ENCODE measurements at regions not wholly inside any gene's neighbourhood (a gene's known extent, or its start where the extent isn't known, plus 50 kb on each side); places are given as distances from the start of the nearest gene placed in this dataset.

GRCh38 chr16:14334366-14335080, 263.4 kb downstream of the MRTFB start:
- no peak for DNase-seq

- DNase-seq: no peak
These were observed 262.2 kb downstream of the MRTFB start for GRCh38 chr16:14333361-14333760.

- DNase-seq: no peak
These were observed 259.9 kb downstream of the MRTFB start for GRCh38 chr16:14331020-14331419.

DNA sequence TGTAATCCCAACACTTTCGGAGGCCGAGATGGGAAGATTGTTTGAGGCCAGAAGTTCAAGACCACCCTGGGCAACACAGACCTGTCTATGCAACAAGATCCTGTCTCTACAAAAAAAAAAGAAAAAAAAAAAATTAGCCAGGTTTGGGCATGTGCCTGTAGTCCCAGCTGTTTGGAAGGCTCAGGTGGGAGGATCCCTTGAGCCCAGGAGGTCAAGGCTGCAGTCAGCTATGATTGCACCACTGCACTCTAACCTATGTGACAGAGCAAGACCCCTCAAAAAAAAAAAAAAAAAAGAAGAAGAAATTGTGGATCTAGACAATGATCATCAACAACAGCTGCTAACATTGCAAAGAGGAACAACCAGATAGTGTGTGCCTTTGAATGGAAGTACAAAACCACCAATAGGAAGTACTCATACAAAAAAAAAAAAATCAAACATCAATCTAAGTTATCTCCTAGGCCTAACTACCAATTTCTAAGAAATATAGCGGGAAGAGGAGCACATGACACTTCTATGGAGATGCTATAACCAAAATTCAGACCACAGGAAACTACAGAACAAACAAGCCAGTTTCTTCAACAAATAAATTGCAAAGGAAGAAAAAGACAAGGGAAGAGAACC, 258.7 kb downstream of the MRTFB start:
- no peak for DNase-seq

DNA sequence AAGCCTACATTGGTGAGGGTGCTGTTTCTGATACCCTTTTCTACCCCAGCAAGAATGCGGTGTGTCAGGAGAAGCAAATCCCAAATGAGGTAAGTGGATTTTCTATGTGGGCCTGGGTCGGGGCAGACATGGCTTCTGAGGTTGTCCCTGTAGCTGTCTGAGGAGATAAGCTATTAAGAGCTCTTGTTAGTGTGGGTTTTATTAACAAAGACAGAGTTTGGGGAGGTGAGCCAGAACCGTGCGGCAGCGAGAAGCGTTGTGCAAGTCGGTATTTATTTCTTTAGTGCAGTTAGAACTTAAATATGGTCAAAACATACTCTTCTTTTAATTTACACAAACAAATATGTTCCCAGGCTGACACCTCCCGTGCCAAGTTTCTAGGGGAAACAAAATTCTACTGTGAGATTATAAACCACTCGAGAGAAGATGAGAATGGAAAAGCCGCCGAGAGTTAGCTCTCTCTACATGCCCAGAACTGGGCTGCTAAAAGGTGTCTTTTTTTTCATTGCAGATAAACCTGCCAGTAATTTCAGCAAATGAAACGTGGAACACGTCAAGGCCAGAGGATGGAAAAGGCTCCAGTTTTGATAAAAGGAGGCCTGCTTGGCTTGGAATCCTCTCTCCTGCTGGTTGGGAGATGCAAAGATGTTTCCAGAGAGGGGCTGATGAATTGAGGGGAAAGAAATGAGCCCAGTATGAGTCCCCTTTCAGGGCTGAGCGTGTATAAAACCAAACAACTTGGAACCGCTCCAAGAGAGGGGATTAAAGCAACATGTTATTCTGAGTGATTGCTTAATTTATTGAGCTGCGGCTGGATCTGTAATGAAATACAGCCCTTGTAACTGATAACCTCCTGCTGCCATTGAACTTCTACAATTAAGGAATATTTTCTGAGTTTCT, 254.6 kb downstream of the MRTFB start:
- DNase-seq: no peak

DNA sequence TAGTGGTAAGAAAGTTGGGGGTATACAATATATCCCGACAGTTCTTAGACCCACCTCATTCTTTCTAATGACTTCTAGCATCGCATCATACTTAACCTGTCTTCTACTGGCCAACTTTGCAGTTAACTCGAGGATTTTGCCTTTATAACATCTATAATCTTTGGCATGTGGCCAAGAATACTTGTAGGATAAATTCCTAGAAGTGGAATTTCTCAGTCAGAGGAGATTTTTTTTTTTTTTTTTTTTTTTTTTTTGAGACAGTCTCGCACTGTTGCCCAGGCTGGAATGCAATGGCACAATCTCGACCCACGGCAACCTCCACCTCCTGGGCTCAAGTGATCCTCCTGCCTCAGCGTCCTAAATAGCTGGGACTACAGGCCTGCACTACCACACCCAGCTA, 253.5 kb downstream of the MRTFB start:
- no peak for DNase-seq

DNA sequence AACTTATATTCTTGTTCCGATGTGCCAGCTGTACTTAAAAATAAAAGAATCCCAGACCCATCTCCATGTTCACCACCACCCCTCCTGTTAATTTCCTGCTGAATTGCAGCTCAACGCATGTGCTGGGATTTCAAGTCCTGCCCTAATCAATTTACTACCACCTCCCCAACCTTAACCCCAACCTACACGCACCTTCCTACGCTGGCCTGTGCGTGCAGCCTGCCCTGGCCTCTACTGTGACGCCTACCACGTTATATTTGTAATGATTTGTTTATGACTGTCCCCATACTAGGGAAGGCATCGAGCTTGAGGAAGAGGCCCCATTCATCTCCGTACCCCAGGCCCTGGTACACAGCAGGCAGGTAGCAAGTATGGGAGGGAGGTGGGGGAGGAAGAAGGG, 251.1 kb downstream of the MRTFB start:
- no peak for DNase-seq

- DNase-seq: no peak
These were observed 250.4 kb downstream of the MRTFB start for GRCh38 chr16:14321542-14321941.

GRCh38 chr16:14320406-14320805, 249.3 kb downstream of the MRTFB start:
- no peak for DNase-seq
